ENCODE measurements at regions not wholly inside any gene's neighbourhood (a gene's known extent, or its start where the extent isn't known, plus 50 kb on each side); places are given as distances from the start of the nearest gene placed in this dataset.

DNA sequence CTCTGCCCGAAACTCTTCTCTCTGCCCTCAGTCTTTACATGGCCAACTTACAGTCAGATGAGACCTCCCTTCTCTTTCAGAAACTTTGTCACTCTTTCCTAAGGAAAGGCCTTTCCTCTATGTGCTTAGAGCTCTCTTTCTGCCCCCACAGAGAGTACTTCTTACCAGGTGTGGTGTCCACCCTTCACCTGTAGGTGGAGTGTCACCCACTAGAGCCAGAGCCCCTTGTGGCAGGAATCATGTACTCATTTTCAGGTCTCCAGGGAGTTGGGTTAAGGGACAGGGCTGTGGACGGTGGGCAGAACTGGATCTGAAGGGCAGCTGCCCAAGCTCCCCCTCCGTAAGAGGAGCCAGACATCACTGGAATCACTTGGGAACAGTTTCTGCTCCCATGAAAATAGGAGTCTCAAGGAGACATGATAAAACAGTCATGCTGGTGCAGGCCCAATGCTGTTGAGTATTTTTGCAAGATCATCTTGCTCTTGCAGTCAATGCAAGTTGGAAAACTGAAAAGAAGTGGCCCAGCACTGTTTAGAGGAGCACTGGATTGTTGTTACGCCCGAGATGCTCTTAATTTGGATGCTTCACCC, 436.7 kb downstream of the ZSWIM6 start:
- CTCF ChIA-PET = interaction anchor here (0.7 to 1.8 kb wide), 6 partner anchors 31 to 810 kb away, joined by 3 to 4 read pairs (median 3); no protein-coding TSS in a partner anchor

More for the DNA sequence above, 436.7 kb downstream of the ZSWIM6 start:
- POLR2A ChIA-PET = no interaction called here
- no peak overlapping the region for H3K27ac ChIP-seq (ENCODE audit: low read depth in 2 of 2, low read length in 1 of 2)
- H2AFZ ChIP-seq (ENCODE audit: low read depth) = no peak overlapping the region
- no peak overlapping the region for H3K4me2 ChIP-seq
- no peaks in the 10 kb centered on the region for H3K36me3 ChIP-seq (replicated peaks in 1 of 2; ENCODE audit: control insufficient read depth in 1 of 2, insufficient read depth in 2 of 2, low read length in 1 of 2)
- H3K79me2 ChIP-seq (ENCODE audit: insufficient read depth) = no peaks in the 10 kb centered on the region
- no peak for TF ChIP-seq USF1 (IDR thresholded peaks at IDR 0.05; ENCODE audit: borderline replicate concordance, low read depth)
- TF ChIP-seq, protein P1, sequence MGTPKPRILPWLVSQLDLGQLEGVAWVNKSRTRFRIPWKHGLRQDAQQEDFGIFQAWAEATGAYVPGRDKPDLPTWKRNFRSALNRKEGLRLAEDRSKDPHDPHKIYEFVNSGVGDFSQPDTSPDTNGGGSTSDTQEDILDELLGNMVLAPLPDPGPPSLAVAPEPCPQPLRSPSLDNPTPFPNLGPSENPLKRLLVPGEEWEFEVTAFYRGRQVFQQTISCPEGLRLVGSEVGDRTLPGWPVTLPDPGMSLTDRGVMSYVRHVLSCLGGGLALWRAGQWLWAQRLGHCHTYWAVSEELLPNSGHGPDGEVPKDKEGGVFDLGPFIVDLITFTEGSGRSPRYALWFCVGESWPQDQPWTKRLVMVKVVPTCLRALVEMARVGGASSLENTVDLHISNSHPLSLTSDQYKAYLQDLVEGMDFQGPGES (IDR thresholded peaks at IDR 0.05; ENCODE audit: low read depth, low read length) = no peak
- no peak for TF ChIP-seq TAF1 (IDR thresholded peaks at IDR 0.05; ENCODE audit: borderline replicate concordance, low read depth, low read length)
- TF ChIP-seq CTCF (IDR thresholded peaks at IDR 0.05) = peak; percentile 63
- no peak for TF ChIP-seq MXI1 (IDR thresholded peaks at IDR 0.05; ENCODE audit: low read depth, low read length)
- TF ChIP-seq EP300 (IDR thresholded peaks at IDR 0.05; ENCODE audit: borderline replicate concordance in 1 of 2, low read depth in 1 of 2, low read length in 1 of 2) = no peak
- TF ChIP-seq USF2 (IDR thresholded peaks at IDR 0.05; ENCODE audit: borderline replicate concordance, low read depth, low read length) = no peak
- peak; percentile 34 for TF ChIP-seq RAD21 (IDR thresholded peaks at IDR 0.05; ENCODE audit: low read length)
- peak; percentile 13; the same call in 1 of the 2 replicates for TF ChIP-seq SMC3 (IDR thresholded peaks at IDR 0.05; ENCODE audit: low read depth, low read length)
- WGBS (ENCODE audit: low lambda C conversion rate) = 52% methylated on average over 5 of the region's 5 CpGs
- H4K20me1 ChIP-seq (ENCODE audit: insufficient read depth) = no peaks in the 10 kb centered on the region
- peak; percentile 31 for DNase-seq
- H3K4me3 ChIP-seq (ENCODE audit: low read depth in 2 of 2, low read length in 1 of 2) = no peak overlapping the region
- no peaks in the 10 kb centered on the region for H3K9me3 ChIP-seq
- no peaks in the 10 kb centered on the region for H3K9me2 ChIP-seq
- no peaks in the 10 kb centered on the region for H3F3A ChIP-seq (replicated peaks; ENCODE audit: insufficient read depth)
- H3K4me1 ChIP-seq (ENCODE audit: control insufficient read depth in 1 of 2, insufficient read depth in 2 of 2, low read depth in 1 of 2, low read length in 1 of 2) = no peaks in the 10 kb centered on the region; a peak in 1 of 4 replicates
- no peaks in the 10 kb centered on the region for H3K27me3 ChIP-seq (ENCODE audit: insufficient read depth)
- H3K9ac ChIP-seq = no peak overlapping the region
